Coronary artery (tissue), 2 donors: ENCODE measurements at regions not wholly inside any gene's neighbourhood (a gene's known extent, or its start where the extent isn't known, plus 50 kb on each side); places are given as distances from the start of the nearest gene placed in this dataset.

ENCODE experiments used
- DNase-seq: peaks from one replicate; pipeline ENCODE4 v3.0.0-alpha.2; 2017; ENCODE audit warnings: low spot score
- H3K27ac ChIP-seq, 2 donors: fragments of 200-600 bp; sonication (generic); one replicate each; pipeline ENCODE4 v1.5.1; 2016 to 2019
- H3K4me3 ChIP-seq: fragments of 200-600 bp; sonication (generic); 2 replicates; pipeline ENCODE4 v1.5.1; 2016; ENCODE audit warnings: mild to moderate bottlenecking, moderate library complexity
- TF ChIP-seq, protein P1 (sequence below): fragments of 200-600 bp; sonication (generic); IDR thresholded peaks from one replicate; pipeline ENCODE4 v1.5.1; 2019; ENCODE audit warnings: antibody characterized with exemption

- no peak overlapping the region for H3K27ac ChIP-seq
- H3K4me3 ChIP-seq, result no peak overlapping the region
- TF ChIP-seq, protein P1, sequence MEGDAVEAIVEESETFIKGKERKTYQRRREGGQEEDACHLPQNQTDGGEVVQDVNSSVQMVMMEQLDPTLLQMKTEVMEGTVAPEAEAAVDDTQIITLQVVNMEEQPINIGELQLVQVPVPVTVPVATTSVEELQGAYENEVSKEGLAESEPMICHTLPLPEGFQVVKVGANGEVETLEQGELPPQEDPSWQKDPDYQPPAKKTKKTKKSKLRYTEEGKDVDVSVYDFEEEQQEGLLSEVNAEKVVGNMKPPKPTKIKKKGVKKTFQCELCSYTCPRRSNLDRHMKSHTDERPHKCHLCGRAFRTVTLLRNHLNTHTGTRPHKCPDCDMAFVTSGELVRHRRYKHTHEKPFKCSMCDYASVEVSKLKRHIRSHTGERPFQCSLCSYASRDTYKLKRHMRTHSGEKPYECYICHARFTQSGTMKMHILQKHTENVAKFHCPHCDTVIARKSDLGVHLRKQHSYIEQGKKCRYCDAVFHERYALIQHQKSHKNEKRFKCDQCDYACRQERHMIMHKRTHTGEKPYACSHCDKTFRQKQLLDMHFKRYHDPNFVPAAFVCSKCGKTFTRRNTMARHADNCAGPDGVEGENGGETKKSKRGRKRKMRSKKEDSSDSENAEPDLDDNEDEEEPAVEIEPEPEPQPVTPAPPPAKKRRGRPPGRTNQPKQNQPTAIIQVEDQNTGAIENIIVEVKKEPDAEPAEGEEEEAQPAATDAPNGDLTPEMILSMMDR, result no peak
- DNase-seq, result no peak
Observed at GRCh38 chr1:72601035-72601674, 318.8 kb upstream of the NEGR1 start.

DNA sequence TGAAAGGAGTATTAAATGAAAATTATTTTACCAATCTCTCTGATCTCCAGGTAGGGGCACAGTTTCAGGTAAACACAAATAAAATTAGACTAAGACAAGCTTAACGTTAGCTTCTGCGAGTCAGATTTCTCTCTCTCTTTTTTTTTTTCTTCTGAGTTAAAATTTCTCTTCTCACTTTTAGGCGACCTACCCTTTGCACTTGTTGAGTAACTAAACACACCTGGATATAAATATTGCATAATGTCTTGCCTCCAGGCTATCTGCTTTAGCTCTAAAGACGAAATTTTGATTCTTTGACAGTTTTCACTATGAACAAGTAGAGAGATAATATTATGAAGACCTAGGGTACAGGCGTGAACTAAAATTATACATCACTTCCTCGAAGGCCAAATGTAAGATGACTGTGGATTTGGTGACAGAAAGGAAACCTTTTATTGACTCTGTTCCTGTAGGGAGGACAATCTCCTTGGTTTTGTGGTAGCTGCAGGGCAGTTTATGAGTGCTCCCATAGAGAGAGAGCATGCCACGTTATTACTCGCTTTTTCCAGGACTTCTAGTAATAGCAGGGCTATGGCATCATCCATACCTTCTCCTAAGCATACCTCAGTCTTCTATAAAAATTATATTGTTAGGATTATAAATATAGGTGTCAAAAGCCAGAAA, 303.8 kb upstream of the NEGR1 start:
- Histone ChIP-seq H3K4me3 (no peak overlapping the region), H3K27ac (no peak overlapping the region)
- TF ChIP-seq, protein P1, result no peak
- DNase-seq, result no peak

DNA sequence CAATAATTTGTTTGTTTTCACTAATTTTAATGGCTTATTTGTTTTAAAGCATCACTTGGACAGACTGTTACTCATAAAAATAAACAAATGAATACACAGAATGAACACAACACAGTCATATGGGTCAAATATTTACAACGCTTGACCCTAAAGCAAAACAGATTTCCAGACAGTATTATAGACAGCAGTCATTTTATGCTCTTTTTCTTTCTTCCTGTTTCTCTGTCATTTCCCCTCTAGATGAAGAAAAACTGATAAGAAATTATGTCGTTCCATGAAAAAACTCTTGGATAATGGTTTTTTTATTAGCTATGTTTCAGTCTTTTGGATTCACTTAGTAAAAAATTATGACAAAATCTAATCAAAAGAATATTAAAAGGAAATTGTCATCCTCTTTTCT, 297.3 kb upstream of the NEGR1 start:
- Histone ChIP-seq H3K27ac (no peak overlapping the region), H3K4me3 (no peak overlapping the region)
- TF ChIP-seq, protein P1, result no peak
- no peak for DNase-seq

DNA sequence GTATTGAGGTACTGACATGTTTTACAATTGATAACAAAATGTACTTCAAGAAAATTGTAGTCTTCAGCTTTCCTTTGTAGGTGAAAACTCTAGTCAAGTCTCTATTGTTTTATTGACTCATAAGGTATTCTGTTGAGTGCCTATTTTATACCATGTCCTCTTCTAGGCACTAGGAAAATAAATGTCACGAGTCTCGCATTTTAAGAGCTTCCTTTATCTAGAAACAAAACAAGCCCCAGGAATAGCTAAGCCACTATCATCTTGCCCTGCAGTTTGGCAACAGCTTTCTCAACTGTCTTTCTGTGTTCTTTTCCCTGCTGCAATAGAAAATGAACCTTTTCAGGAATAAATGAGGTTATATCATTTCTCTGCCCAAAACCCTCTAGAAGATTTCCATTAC, 288.5 kb upstream of the NEGR1 start:
- TF ChIP-seq, protein P1, result no peak
- DNase-seq, result no peak
- Histone ChIP-seq H3K4me3 (no peak overlapping the region), H3K27ac (no peak overlapping the region)

GRCh38 chr1:72568113-72568512, 285.8 kb upstream of the NEGR1 start:
- no peak overlapping the region for H3K27ac ChIP-seq
- no peak for DNase-seq
- TF ChIP-seq, protein P1, result no peak
- H3K4me3 ChIP-seq, result no peak overlapping the region

- TF ChIP-seq, protein P1, result no peak
- H3K4me3 ChIP-seq, result no peak overlapping the region
- no peak overlapping the region for H3K27ac ChIP-seq
- DNase-seq, result no peak
Observed at GRCh38 chr1:72567521-72567920, 285.2 kb upstream of the NEGR1 start.

DNA sequence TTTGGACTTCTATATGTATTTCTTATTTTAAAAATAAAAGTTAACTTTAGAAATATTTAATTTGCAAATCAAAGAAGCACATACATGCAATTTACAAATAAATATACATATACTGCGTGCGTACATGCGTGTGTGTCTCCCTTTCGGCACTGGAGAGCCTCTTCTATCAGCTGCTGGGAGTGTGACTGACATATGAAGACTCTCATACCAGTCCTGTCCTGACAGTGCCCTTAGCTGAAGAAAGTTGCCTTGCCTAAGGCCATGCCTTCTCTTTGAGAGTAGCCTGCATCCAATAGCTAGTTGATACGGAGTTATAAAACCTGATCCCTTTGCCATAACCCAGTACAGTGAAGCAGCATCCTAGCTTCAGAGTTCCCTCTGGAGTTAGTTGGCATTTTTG, 282.4 kb upstream of the NEGR1 start:
- TF ChIP-seq, protein P1, result no peak
- no peak for DNase-seq
- Histone ChIP-seq H3K4me3 (no peak overlapping the region), H3K27ac (no peak overlapping the region)
